A204.1 (cell line): ENCODE measurements at regions not wholly inside any gene's neighbourhood (a gene's known extent, or its start where the extent isn't known, plus 50 kb on each side); places are given as distances from the start of the nearest gene placed in this dataset.
A peak's percentile ranks its signal among the peaks of the same experiment; 100 is the strongest.

ENCODE experiments used
- FAIRE-seq: peaks from 2 replicates; lab custom pipeline; 2012; peaks lifted over from hg19 to GRCh38; lab: Jason Lieb, UNC

DNA sequence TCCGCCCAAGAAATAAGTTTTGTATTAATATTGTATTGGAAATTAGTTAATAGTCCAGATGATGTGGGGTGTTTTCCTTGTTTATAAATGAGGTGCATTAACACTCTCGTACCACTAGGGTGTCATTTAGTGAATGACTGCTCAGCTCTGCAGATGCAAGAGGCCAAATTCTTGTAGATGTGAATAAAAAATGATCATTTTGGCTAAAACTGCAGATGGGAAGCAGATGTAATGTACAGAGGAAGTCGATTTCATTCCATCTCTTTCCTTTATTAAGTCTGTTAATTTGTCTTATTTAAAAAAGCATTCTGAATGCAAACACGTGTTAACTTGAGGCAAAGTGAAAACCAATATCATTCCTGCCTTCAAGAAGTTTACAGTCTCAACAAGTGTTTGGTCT, 108.1 kb downstream of the DHX15 start:
- peak; percentile 40 for FAIRE-seq

DNA sequence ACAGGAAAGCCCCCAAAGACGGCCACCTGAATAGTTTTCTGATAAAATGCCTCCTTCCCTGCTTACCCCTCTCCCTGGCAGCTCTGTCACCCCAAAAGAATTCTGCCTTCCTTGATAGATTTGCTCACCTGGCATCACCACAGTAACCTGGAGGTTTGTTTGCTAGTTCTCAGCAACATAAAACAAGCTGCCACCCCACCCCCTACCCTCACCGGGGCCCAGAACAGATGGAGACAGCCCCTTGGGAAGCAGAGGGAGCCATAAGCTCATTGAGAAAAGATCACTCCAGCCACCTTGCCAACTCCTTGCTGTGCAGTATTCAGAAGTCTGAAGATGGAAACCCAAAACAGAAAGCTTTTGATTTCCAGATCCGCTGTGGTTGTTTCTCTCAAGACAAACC, 108.6 kb downstream of the DHX15 start:
- FAIRE-seq, result no peak

- FAIRE-seq, result no peak
These were observed 111.0 kb downstream of the DHX15 start for GRCh38 chr4:24473309-24473721.

DNA sequence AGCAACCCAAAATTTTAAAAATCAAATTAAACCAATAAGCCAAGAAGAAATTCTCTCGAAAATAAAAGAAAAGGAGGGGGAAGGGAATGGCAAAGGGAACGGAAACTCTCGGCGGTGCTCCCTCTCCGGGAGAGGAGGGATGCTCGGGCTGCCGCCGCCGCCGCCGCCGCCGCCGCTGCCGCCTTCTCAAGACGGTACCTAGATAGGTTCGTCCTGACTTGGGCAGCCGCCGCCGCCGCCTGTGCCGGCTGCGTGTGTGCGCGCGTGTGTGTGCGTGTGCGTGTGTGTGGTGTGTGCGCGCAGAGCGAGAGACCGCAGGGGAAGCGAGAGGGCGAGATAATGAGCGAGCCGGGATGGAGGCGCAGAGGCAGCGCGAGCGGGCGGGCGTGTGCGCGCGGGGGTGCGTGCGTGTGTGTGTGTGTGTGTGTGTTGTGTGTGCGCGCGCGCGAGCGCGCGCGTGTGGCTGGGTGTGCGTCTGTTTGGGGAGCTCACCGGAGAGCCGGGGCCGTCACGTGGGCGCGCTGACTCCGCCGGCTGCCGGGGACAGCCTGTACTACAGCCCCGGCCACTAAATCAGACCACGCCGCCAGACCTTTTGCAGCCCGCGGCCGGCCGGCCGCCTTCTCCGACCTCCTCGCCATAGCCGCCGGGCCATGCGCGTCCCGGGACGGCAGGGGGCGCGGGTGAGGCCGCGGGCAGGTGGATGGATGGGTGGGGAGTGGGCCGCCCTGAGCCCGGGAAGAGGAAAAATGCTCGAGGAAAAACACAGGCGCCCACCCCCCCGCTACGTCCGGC, 111.6 kb downstream of the DHX15 start:
- no peak for FAIRE-seq

- FAIRE-seq, result no peak
These were observed 112.2 kb downstream of the DHX15 start for GRCh38 chr4:24472161-24472510.

DNA sequence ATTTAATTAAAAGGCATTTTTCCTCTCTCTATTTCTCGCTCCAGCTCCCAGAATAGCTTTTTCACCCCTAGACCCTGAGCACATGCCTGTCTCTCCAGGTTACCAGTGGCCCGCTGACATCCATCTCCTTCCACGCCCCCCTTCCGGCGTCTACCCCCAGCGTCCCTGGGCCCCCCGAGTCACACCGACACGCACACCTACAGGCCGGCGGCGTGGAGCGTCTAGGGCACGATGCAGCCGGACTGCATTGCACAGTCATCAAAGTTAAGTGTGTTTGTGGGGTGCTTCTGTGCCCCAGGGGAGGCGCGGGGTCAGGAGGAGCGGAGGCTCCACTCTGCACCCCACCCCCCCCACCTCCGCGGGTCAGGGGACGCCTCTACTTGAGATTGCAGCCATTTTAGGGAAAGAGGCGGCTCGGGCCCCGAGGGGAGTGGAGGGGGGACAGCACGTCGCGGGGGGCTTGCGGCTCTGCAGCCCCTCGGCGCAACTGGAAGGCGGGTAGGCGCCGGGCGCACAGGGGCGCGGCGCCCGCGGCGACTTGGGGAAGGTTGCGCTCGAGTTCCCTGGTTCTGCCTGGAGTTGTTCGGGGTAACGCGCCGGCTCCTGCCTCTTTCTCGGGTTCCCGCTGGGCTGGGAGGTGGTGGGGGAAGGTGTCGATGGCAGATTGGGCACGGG, 112.7 kb downstream of the DHX15 start:
- FAIRE-seq, result no peak

GRCh38 chr4:24470666-24471485, 113.5 kb downstream of the DHX15 start:
- FAIRE-seq, result no peak

GRCh38 chr4:24468071-24468470, 116.3 kb downstream of the DHX15 start:
- FAIRE-seq, result no peak

DNA sequence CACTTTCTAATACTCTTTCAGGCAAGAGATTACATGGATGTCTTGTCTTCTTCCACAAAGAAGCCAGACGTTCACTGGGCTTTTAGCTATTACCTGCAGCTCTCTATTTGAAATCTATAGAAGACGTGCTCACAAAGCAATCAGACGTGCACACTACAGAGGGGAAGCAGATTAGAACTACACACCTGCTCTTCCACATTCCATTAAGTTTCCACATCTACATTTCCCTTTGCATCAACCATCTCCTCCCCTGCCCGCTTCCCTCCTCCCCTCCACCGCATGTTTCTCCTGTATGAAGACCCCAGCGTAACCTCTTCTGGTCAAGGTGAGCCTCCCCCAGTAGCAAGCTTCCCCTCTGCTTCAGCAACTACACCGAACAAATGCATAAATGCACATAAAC, 119.8 kb downstream of the DHX15 start:
- FAIRE-seq, result no peak

- FAIRE-seq, result no peak
These were observed 127.9 kb downstream of the DHX15 start for GRCh38 chr4:24456431-24456830.

DNA sequence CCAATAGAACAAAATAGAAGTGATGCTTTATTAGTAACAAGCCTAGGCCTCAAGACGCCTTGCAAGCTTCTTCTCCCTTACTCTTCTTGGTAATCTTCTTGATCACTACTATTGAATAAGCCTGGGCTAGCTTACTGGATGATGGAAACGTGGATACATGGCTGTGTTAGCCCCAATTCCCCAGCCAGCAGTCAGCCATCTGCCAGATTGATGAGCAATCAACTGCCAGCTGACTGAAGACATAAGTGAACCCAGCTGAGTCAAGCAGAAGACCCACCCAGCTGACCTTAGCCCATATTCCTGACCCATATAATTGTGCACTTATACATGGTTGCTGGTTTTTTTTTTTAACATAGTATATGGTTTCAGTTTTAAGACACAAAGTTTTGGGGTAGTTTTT, 130.4 kb downstream of the DHX15 start:
- FAIRE-seq, result no peak

DNA sequence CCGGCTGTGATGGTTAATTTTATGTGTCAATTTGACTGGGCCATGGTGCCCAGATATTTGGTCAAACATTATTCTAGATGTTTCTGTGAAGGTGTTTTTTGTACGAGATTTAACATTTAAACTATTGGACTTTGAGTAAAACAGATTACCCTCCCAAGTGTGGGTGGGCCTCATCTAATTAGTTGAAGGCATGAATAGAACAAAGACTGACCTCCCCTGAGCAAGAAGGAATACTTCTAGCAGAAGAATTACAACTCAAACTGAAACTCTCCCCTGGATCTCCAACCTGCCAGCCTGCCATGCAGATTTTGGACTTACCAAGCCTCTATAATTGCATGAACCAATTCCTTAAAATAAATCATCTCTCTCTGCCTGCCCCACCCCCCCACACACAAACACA, 132.5 kb downstream of the DHX15 start:
- FAIRE-seq, result no peak

- no peak for FAIRE-seq
These were observed 141.2 kb downstream of the DHX15 start for GRCh38 chr4:24443200-24443599.

DNA sequence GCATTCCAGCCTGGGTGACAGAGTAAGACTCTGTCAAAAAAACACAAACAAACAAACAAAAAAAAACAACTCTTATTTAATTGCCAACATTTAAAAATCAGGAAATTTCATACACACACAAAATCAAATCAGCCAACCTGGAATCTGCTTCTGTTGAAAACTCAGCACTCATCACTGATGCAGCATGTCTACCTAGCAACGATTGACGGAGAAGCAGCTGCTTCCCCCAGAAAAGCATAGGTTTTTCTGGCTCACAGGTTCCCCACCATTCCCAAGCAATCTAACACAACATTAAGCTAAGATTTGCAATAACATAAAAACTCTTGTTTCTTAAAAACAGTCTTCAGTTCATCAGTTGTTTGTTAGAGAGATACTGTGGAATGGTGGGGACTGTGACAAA, 143.6 kb downstream of the DHX15 start:
- FAIRE-seq, result no peak

GRCh38 chr4:24434241-24434640, 150.1 kb downstream of the DHX15 start:
- no peak for FAIRE-seq

GRCh38 chr4:24433515-24434214, 150.7 kb downstream of the DHX15 start:
- FAIRE-seq, result no peak

DNA sequence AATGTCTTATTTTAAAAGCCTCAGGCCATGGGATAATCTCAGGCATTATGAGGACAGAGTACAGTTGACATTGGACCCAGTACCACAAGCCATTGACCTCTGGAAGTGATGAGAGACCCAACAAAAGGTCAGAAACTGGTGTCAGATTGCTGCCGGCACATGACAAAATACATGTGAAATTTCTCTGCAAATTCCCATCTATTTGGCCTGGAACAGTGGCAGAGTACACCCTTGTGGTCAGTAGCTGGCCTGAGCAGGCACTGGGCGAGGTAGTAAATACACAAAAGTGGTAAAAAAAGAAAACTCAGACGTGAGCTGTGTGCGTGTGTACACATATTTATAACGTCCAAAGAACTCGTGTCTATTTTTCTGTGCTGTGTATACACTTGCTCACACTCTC, 155.5 kb downstream of the DHX15 start:
- FAIRE-seq, result no peak

DNA sequence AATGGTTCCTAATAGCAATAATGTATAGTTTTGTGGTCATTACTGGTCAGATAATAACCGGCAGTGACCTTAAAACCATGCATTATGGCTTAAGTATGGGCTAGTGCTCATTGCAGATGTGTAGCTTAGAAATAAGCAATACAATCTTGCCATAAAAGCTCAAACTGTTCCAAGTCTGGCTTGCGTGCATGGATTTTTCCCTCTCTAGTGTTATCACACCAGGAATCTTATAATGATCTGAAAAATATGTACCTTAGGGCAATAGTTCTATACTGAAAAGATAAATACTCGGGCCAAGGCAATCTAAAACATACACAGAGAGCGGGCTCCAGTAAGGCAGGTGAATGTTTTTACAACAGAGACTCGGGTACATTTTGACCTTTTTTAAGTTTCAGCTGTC, 157.8 kb downstream of the DHX15 start:
- FAIRE-seq, result no peak

DNA sequence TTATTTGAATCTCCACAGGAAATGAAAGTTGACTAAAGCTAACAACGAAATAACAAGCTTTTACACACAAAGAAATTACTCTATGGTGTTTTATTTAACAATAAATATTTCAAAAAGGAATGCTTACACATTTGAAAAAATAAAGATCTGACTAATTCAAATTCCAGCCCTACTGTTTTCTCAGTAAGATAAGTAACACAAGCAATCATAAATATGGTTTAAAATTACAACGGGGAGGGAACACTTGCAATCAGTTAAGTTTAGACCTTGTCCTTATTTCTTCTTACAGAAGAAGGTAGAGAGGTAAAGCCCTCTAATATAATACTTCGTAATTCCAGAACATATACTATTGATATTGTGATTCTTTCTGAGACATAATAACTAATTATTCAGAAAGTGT, 158.5 kb downstream of the DHX15 start:
- FAIRE-seq, result no peak

DNA sequence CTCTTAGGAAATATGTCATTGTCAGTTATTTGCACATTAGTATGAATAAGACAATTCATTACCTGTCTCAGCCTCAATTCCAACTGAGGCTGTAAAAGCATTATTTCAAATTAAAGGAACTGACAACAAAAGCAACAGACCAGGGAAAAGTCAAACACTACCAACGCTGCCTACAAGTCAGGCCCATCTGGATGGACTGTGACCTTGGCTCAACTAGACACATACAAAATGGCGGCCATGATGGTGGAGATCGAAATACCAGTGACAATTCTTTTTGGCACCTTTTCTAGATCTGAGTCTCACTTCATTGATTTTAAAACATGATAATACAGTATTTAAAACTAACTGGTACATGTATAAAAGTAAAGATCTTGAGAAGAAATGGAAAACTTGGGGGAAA, 160.7 kb downstream of the DHX15 start:
- no peak for FAIRE-seq

DNA sequence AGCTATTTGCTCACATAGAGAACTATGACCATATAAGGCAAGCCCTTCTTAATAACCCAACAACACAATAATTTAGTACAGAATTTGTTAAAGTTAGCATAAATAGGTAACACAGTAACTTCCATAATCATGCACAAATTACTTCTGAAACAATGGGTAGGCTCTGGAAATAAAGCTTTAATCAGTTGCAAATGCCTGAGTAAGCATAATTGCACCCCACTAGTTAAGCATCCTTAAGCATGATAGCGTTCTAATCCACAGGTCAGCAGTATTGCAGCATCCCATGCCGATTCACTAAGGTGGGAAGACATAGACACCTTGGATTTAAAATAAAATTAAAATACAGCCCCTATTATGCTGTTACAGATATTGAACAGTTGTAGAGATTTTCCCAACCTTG, 161.7 kb downstream of the DHX15 start:
- FAIRE-seq, result no peak

GRCh38 chr4:24419181-24420034, 164.9 kb downstream of the DHX15 start:
- peak; percentile 74 for FAIRE-seq
